GM19467 (cell line): ENCODE measurements at regions not wholly inside any gene's neighbourhood (a gene's known extent, or its start where the extent isn't known, plus 50 kb on each side); places are given as distances from the start of the nearest gene placed in this dataset.
A peak's percentile ranks its signal among the peaks of the same experiment; 100 is the strongest.

Source experiments
- ATAC-seq: cut with Tn5 transposase; IDR thresholded peaks from one replicate; pipeline ENCODE4 v1.9.1; 2021; ENCODE audit warnings: mild to moderate bottlenecking, moderate library complexity; ENCODE audit not compliant: unreplicated experiment

DNA sequence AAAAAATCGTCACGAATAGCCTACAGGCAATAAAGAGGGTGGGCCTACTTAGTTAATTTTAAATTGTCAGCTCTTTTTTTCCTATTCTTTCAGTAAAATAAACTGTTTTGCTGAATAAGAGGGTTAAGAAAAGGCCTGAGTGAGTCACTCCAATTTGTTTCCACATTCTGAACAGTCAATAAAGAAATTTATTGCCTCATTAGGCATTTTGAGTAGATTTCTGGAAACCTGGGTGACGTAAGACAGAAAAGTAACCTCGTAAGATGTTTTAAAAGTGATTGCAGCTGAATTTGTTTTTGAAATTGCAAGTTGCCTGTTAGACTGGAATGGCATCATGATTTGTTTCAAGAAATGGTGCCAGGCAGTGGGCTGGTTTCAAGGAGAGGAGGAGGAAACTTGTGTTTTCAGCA, 439.3 kb downstream of the USP25 start:
- ATAC-seq = no peak

GRCh38 chr21:16169779-16170178, 440.0 kb downstream of the USP25 start:
- ATAC-seq = no peak

GRCh38 chr21:16176570-16176969, 446.8 kb downstream of the USP25 start:
- no peak for ATAC-seq

- ATAC-seq = no peak
Measured at GRCh38 chr21:16177532-16177931, 447.8 kb downstream of the USP25 start.

GRCh38 chr21:16179773-16180172, 450.0 kb downstream of the USP25 start:
- no peak for ATAC-seq

DNA sequence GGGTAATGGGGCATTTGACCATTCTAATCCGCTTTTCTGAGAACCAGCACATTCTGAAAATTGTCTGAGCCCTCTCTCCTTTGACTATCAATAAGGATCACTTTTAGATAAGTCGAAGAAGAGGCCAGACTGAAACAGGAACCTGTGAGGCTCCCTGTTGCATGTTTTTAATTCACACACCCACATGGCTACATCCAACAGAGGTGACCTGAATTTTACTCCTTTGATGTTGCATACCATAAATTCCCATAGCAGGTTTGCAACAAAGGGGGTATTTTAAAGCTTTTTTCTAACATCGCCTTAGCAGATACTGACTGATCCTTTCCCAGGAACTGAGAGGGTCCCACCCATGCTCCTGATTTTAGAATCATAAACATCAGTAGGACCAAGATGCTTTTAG, 450.8 kb downstream of the USP25 start:
- no peak for ATAC-seq

DNA sequence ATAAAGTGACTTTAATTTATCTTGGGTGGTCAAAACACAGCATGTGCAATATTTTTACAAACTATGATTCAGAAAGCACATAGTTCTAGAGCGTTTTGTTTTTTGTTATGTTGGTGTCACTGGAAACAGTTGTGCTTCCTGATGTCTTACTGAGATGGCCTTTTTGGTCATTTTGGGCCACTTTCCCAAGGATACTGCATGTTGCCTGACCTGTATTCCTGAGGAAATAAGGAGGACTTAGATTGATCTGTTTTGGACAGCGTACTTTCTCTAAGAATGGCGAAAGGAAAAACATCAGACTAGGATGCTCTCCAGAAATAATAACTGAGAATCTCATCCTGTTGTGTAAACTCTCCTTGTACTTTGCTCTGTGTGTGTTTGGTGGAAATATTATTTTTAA, 451.2 kb downstream of the USP25 start:
- no peak for ATAC-seq

- ATAC-seq = no peak
Measured at GRCh38 chr21:16185766-16186165, 456.0 kb downstream of the USP25 start.

DNA sequence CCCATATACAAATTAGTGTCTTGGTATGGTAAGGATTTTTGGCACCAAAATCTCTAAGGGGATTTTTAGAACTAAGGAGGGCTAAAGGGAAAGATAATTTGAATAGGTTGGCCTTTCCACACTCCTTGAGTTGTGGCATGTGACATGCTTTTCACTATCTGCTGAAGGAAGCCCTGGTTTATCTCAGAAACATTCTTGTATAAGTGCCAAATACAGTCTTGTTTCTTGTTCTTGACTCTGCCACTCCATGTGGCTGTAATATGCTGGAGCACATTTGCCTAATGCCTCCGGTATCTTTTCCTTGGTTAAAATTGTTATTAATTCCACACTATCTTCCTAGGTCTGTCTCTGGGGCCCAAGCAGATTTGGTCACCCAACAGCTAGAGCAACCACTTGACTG, 457.0 kb downstream of the USP25 start:
- ATAC-seq = no peak

GRCh38 chr21:16187603-16188301, 458.0 kb downstream of the USP25 start:
- no peak for ATAC-seq

DNA sequence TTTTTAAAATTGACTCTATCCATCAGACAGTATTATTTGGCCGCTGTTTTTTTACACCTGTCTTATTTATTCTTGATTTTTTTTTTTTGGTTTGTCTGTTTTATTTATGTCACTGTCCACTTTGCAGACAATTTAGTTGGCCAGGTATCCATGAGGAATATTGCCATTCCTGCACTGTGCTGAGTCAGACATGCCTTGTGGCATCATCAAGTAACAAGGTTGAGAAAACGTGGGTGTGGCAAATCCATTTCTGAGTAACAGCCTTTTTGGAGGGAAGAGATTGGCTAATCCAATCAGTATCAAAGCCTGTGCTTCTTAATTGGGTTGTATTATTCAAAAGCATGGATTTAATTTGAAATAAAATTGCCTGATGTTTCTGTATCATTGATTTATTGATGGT, 463.1 kb downstream of the USP25 start:
- no peak for ATAC-seq

DNA sequence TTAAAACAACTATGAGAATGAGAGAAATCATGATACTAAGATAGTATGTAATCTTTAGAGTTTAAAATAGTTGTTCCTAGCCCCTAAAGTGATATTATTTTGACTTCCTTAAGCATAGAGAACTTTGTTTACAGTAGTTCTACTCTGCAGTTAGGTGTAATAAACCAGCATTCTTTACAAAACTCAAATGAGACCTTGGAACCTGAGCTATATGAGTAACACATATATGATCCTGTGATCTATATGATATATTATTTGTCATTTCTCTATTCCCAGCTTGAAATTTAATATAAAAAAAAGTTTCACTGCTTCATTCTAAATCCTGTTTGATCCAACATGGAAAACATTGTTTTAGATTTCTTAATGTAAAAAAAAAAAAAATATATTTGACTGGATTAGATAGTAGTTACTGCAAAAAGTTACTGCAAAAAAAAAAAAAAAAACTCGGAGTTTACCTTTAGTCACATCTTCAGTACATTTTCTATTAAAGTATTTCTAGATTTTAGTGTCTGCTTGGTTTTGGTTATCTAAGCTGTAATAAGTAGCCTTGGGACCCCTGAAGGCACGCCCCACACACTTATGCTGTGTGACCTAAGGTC, 463.8 kb downstream of the USP25 start:
- ATAC-seq = peak; percentile 18

DNA sequence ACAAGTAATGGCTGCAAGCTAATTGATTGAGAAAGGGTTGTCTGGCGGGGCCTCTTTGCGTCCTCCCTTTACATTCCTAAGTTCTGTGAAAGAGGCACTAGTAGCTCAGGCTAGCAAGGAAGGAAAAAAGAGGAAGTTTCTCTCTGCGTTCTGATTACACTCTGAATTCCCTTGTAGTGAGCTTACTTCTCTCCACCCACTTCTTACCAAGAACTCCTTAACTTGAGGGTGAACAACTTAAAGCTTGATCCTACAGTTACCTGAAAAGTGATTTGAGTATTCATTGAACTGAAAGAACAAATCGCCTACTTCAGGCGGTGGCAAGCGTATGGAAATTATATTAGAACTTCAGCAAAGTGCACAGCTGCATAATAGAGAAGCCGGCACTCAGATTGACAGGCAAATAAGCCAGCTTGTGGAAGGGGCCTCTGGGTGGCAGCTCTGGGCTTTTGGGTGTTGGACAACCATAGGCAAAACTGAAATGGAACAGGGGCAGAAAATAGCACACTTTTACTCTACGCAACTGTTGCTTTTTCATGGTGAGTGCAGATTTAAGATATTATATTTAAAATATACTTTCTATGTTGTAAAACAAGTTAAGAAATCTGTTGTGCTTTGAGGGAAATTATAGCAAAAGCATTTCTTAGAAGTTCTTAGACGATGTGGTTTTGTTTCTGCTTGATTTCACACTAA, 464.5 kb downstream of the USP25 start:
- peak; percentile 62 for ATAC-seq

DNA sequence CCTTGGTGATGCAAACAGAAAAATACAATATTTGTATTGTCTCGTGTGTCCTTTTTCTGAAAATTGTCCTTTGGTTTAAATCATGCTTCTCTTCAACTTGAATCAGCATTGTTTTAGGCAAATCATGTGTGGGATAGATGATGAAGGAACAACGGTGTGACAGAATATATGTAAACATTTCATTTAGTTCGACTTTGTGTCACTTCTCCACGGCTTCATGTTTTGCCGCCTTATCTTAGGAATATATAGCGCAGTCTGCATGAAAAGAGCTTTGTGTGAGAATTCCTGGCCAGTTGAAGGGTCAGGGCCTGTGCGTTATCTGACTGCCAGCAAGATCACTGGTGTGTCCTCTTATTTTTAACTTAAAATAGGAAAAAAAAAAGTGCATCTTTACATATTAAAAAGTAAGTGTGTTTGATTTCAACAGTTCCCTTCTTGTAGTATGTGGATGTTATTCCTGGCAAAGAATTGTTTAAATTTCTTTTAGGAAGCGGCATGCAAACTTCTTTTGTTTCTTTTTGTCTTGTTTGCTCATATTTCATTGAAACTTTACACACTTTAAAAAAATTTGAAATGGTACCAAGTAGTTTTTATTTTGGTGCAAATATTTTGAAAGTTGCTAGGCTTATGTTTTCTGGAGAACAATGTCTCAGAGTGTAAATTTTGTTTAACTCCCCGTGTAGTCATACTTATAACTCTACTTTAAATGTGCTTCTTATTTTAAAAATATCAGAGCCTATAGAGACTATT, 465.2 kb downstream of the USP25 start:
- no peak for ATAC-seq

GRCh38 chr21:16195538-16195910, 465.7 kb downstream of the USP25 start:
- ATAC-seq = no peak

DNA sequence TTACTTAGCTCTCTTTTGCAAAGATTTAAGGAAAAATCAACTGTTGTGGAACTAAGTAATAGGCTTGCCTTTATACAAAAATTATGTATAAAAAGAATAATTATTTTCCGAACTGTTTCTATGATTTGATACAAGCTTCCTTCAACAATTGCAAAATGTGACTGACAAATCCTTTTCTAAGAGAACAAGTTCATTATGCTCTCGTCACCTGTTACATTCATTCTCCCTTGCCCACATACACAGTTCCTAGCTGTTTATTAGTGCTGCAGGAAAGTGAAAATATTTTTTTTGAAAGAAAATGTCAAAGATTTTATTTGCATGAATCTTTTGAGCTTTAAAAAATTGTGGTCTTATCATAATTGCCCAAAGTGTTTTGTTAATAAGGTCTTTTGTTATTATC, 466.2 kb downstream of the USP25 start:
- ATAC-seq = no peak

- no peak for ATAC-seq
Measured at GRCh38 chr21:16198546-16198945, 468.8 kb downstream of the USP25 start.

GRCh38 chr21:16199539-16199938, 469.8 kb downstream of the USP25 start:
- no peak for ATAC-seq

GRCh38 chr21:16201718-16202117, 471.9 kb downstream of the USP25 start:
- no peak for ATAC-seq

DNA sequence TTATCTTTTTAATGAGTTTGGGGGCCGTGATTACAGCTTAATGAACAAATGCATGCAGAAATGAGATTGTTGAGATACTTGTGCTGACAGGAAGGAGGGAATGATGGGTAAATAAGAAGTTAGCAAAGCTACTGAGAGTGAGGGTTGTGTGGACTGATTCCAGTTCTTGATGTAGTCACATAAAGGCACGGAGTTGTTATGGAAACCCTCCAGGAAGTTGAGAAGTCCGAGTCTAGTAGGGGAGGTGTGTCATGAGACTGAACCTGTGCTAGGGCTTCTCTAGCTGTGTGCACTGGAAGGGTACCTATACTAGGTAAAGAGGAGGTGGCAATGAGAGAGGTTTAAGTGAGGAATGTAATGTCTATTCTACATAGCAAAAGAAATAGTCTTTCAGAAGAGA, 475.7 kb downstream of the USP25 start:
- ATAC-seq = no peak
